HG03439 (cell line): ENCODE measurements at regions not wholly inside any gene's neighbourhood (a gene's known extent, or its start where the extent isn't known, plus 50 kb on each side); places are given as distances from the start of the nearest gene placed in this dataset.

Source experiments
- ATAC-seq: cut with Tn5 transposase; IDR thresholded peaks from one replicate; pipeline ENCODE4 v1.9.1; 2021; ENCODE audit warnings: mild to moderate bottlenecking, moderate library complexity; ENCODE audit not compliant: unreplicated experiment

- no peak for ATAC-seq
Observed at GRCh38 chr20:48287552-48288170, 502.4 kb upstream of the SULF2 start.

GRCh38 chr20:48287021-48287494 lies 501.8 kb upstream of the SULF2 start:
- no peak for ATAC-seq

- ATAC-seq: no peak
Observed at GRCh38 chr20:48286601-48287000, 501.3 kb upstream of the SULF2 start.

DNA sequence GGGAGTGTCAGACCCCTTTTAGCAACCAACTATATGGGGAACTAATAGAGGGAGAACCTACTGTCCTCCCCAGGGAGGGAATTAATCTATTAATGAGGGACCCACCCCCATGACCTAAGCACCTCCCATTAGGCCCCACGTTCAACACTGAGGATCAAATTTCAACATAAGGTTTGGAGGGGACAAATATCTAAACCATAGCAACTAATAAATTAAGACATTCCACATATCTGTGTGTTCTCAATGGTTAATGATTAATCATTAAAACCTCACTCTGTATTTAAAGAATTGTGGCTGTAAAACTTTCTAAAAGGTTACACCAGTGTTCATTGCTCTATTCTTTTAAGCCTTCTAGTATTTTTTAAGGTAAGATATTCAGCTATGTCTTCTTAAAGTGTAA lies 500.4 kb upstream of the SULF2 start:
- ATAC-seq: no peak

- no peak for ATAC-seq
Observed at GRCh38 chr20:48284837-48285236, 499.6 kb upstream of the SULF2 start.

GRCh38 chr20:48284315-48284714 lies 499.0 kb upstream of the SULF2 start:
- ATAC-seq: no peak

GRCh38 chr20:48283470-48284110 lies 498.3 kb upstream of the SULF2 start:
- no peak for ATAC-seq

- no peak for ATAC-seq
Observed at GRCh38 chr20:48282591-48283228, 497.4 kb upstream of the SULF2 start.

DNA sequence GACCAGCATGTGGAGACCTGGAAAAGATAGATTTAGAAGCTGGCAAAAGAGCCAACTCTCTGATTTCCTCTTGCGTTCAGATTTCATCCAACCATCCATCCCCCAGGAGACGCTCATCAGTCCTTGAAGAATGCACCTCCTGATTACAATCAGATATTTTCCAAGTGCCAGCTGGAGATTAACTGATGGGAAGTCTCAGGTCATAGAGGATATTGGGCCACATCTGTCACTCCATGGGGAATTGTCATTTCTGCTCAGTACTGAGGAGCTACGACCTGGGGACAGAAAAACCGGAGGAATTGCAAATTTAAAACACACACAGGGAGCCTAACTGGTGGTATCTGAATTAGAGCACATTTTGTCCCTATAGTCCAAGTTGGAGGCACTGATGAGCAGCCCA lies 496.2 kb upstream of the SULF2 start:
- no peak for ATAC-seq

DNA sequence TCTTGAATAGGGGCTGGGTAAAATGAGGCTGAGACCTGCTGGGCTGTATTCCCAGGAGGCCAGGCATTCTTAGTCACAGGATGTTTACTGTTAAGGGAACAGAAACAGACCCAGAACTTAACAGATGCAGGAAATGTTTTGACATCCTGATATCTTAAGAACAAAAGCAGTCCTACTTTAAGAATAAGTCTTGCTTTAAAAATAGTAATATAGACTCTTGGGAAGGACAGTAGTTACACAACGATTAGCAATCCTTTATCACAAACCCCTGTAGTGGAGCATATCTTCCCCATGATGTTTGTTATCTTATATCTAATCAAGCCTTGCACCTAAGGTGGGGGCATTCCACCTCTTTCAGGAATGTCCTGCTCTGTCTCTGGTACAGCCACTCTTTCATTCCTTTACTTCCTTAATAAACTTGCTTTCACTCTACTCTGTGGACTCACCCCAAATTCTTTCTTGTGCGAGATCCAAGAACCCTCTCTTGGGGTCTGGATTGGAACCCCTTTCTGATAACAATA lies 493.7 kb upstream of the SULF2 start:
- ATAC-seq: no peak

DNA sequence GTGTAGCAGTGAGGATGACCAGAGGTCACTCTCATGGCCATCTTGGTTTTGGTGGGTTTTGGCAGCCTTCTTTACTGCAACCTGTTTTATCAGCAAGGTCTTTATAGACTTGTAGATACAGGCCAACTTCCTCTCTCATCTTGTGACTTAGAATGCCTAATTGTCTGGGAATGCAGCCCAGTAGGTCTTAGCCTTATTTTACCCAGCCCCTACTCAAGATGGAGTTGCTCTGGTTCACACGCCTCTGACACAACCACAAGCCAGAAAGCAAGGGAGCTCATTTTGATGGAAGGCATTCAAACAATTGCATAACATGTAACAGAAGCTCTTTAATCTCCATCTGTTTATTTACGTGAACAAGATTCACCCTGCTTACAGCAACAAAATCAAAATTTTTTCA lies 492.0 kb upstream of the SULF2 start:
- ATAC-seq: no peak

- no peak for ATAC-seq
Observed at GRCh38 chr20:48276021-48276342, 490.7 kb upstream of the SULF2 start.

DNA sequence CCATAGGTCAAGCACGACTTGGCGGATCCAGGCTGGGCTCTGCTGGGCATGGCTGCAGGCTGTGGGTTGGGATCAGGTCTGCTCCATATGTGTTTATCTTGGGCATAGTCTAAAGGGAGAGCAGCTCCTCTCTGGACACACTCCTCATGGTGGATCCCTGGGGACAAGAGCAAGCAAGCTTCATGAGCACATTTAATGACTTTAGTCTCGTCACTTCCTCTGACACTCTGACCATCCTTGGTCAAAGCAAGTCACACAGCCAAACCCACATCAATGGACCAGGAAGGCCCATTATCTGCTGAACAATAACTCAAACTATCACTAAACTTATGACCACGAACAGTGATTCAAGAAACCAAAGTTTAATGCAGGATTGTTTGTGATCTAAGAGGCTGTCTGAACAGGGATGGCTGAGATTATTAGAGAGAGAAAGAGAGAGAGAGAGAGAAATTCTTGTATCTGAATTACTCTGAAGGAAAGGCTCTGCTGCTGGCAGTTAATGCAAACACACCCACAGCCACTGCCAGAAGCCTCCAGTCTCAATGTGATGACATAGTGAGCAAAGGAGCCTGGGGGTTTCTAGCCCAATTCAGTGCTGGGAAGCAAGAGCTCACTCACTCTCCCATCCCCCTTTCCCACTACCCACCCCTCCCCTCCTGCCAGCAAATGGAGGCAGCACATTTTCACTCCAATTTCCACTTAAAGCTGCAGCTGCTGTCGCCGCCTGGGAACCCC lies 490.2 kb upstream of the SULF2 start:
- ATAC-seq: no peak

DNA sequence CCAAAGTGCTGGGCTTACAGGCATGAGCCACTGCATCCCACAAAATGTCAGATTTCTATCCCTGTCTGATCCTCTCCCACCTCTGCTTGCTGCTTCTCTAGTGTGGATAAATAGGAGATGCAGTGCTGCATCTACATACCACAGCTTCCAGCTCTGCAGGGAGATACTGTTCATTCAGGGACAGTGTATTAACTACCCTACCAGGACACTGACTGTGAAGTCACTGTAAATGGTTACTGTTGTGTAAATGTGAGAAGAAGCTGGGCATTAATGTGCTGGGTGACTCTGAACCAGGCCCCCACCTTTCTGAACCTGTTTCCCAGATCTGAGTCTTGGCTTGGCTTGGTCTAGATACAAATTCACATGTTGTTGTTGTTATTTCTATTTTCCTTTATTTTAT lies 488.6 kb upstream of the SULF2 start:
- no peak for ATAC-seq

- ATAC-seq: no peak
Observed at GRCh38 chr20:48270885-48271284, 485.6 kb upstream of the SULF2 start.

DNA sequence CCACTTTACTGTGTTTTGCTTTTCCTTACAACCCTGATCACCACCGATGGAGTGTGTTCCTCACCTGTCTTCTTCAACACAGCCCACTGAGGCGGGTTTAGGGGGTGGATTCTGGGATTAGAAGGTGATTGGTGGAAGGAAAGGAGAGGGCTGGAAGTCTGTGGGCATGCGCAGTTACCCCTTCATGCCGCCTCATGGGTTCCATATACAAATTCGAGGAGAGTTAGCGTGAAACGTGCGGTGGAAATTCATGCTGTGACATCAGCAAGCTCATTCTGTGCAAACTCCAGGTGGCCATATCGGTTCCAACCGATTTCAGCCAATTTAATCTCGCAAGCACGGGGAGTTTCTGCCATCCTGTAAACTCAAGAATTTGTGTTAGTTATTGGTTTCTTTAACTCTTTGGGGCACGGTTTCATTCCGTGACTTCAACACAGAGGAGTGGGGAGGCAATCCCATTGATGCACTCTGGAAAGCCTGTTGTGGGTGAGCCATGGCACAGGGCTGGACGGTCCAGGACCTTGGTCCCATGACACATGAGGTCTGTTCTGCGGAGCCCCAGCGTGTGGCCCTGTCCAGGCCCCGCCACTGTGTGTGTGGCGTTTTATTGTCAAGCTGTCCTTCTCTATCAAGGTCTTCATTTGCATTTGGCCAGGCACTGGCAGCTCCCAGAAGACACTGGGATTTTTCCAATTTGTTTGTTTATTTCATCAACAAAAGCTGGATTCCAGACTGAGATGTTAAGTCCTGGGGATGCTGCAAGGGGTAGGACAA lies 482.8 kb upstream of the SULF2 start:
- no peak for ATAC-seq

DNA sequence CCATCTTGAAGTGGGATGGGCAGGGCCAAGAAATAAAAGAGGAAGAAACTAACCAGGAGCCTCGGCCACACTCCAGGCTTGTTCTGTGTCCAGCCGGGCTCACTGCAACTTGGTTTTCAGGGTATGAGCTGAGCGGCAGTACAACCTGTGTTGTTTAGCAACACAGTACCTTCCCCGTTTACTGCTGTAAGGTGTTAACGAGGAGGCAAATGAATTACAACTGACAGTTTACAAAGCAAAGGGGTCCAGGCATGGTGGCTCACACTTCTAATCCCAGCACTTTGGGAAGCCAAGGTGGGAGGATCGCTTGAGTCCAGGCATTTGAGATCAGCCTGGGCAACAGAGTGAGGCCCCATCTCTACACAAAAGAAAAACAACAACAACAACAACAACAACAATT lies 481.3 kb upstream of the SULF2 start:
- no peak for ATAC-seq

GRCh38 chr20:48265791-48266190 lies 480.5 kb upstream of the SULF2 start:
- ATAC-seq: no peak

DNA sequence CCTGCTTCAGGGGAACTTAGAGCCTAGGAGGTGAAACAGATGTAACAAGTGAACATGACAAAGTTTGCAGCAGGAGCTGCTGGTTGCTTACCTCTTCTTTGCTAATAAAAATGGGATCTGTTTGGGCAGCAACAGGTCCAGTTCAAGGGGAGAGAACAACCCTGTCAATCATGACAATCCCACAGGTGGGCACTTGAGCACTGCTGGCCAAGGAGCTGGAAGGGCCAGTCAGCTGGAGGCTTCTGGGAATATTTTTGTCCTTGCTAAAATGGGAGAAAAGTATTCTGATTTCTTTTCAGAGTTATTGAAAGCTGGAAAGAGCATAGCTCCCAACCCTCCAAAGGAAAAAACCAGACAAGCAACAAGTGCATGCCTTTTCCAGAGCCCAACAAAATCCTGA lies 477.7 kb upstream of the SULF2 start:
- no peak for ATAC-seq

GRCh38 chr20:48262466-48262865 lies 477.2 kb upstream of the SULF2 start:
- ATAC-seq: no peak

GRCh38 chr20:48261398-48261910 lies 476.2 kb upstream of the SULF2 start:
- ATAC-seq: no peak
